ENCODE measurements at regions not wholly inside any gene's neighbourhood (a gene's known extent, or its start where the extent isn't known, plus 50 kb on each side); places are given as distances from the start of the nearest gene placed in this dataset.

DNA sequence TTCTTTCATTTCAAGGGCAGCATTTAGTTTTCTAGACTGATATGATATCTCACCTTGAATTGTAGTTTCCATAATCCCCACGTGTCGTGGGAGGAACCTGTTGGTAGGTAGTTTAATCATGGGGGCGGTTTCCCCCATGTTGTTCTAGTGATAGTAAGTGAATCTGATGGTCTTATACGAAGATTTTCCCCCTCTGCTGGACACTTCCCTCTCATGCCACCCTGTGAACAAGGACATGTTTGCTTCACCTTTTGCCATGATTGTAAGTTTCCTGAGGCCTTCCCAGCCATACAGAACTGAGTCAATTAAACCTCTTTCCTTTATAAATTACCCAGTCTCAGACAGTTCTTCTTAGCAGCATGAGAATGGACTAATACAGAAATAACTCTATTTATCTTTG, 851.1 kb upstream of the FAT3 start:
- intact Hi-C loops (cut with DNase I; ENCODE audit: low total_unique reads), result no loop called here
- no peak overlapping the region for H3K27ac ChIP-seq
- H3K27me3 ChIP-seq, result no peaks in the 10 kb centered on the region
- no peak for DNase-seq
- no peaks in the 10 kb centered on the region for H3K4me1 ChIP-seq
- TF ChIP-seq, protein P1, sequence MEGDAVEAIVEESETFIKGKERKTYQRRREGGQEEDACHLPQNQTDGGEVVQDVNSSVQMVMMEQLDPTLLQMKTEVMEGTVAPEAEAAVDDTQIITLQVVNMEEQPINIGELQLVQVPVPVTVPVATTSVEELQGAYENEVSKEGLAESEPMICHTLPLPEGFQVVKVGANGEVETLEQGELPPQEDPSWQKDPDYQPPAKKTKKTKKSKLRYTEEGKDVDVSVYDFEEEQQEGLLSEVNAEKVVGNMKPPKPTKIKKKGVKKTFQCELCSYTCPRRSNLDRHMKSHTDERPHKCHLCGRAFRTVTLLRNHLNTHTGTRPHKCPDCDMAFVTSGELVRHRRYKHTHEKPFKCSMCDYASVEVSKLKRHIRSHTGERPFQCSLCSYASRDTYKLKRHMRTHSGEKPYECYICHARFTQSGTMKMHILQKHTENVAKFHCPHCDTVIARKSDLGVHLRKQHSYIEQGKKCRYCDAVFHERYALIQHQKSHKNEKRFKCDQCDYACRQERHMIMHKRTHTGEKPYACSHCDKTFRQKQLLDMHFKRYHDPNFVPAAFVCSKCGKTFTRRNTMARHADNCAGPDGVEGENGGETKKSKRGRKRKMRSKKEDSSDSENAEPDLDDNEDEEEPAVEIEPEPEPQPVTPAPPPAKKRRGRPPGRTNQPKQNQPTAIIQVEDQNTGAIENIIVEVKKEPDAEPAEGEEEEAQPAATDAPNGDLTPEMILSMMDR (IDR thresholded peaks at IDR 0.05), result no peak
- TF ChIP-seq POLR2A (IDR thresholded peaks at IDR 0.05), result no peak
- no peaks in the 10 kb centered on the region for H3K9me3 ChIP-seq
- H3K36me3 ChIP-seq, result no peaks in the 10 kb centered on the region
- H3K4me3 ChIP-seq, result no peak overlapping the region

DNA sequence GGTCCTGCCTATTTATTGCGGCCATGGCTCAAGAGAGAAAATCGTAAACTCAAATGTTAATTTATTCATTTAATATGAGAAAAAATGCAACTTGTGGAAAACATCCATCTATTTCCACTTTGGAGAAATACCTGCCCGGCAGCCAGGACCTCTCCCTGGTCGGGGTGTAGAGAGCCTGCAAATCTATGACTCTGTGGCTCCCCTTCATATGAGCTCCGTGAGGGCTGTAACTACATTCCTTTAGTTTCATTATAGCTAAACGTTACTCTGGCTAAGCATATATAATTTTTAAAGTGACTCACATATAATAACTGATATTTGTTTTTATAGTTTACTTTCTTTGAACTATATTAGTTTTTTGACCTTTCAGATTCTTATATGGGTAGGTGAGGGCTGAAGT, 857.8 kb upstream of the FAT3 start:
- no peak overlapping the region for H3K27ac ChIP-seq
- H3K36me3 ChIP-seq, result no peaks in the 10 kb centered on the region
- intact Hi-C loops (cut with DNase I; ENCODE audit: low total_unique reads), result no loop called here
- no peaks in the 10 kb centered on the region for H3K9me3 ChIP-seq
- H3K4me1 ChIP-seq, result no peaks in the 10 kb centered on the region
- H3K4me3 ChIP-seq, result no peak overlapping the region
- TF ChIP-seq, protein P1 (IDR thresholded peaks at IDR 0.05), result no peak
- no peak for TF ChIP-seq POLR2A (IDR thresholded peaks at IDR 0.05)
- no peak for DNase-seq
- no peaks in the 10 kb centered on the region for H3K27me3 ChIP-seq

DNA sequence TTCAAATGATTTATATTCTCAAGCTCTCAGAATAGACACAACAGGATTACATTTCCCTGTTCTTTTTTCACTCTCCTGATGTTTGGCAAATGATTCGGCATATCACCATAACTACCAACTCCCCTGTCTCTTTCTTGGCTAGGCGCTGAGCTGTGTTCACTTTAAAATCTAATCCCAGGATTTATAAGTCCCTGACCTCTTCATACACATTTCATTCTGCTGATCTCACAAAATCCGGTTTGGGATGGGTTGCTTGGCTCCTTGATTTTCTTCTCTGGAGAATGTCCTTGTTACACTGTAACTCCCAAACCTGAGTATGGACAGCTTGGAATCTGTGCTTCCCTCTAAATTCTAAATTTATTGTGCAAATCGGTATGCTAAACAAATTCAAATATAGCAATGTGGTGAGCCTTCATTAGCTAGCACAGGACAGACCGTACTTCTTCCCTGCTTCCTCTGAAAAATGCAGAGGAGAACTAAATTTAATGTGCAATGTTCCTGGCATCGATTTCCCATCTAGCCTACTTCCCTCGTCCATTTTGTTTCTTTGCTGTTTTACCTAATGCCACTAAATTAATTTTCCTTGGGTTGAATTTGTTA, 858.5 kb upstream of the FAT3 start:
- no peak for DNase-seq
- H3K27ac ChIP-seq, result no peak overlapping the region
- H3K36me3 ChIP-seq, result no peaks in the 10 kb centered on the region
- TF ChIP-seq, protein P1 (IDR thresholded peaks at IDR 0.05), result no peak
- TF ChIP-seq POLR2A (IDR thresholded peaks at IDR 0.05), result no peak
- H3K9me3 ChIP-seq, result no peaks in the 10 kb centered on the region
- intact Hi-C loops (cut with DNase I; ENCODE audit: low total_unique reads), result no loop called here
- no peak overlapping the region for H3K4me3 ChIP-seq
- H3K27me3 ChIP-seq, result no peaks in the 10 kb centered on the region
- no peaks in the 10 kb centered on the region for H3K4me1 ChIP-seq

DNA sequence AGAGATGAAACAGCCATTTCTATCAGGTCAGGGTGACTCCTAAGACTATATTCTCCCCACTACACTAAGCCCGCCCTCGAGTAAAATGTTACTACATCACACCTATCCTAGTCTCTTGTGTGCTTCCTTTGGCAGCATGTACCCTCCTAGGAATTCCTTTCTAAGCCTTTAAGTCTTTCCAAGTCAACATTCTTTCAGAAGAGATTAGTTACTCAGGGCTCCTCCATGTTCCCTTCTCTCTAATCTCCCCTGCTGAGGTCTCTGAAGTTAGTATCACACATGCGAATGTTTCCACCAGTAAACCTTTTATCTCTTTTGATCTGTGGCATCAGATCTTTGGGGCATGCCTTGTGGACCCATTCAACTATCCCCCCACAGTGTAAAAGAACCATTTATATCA, 873.7 kb upstream of the FAT3 start:
- H3K36me3 ChIP-seq, result no peaks in the 10 kb centered on the region
- TF ChIP-seq, protein P1 (IDR thresholded peaks at IDR 0.05), result no peak
- TF ChIP-seq POLR2A (IDR thresholded peaks at IDR 0.05), result no peak
- H3K27me3 ChIP-seq, result no peaks in the 10 kb centered on the region
- DNase-seq, result no peak
- no peak overlapping the region for H3K27ac ChIP-seq
- H3K4me3 ChIP-seq, result no peak overlapping the region
- intact Hi-C loops (cut with DNase I; ENCODE audit: low total_unique reads), result no loop called here
- H3K9me3 ChIP-seq, result no peaks in the 10 kb centered on the region
- no peaks in the 10 kb centered on the region for H3K4me1 ChIP-seq

DNA sequence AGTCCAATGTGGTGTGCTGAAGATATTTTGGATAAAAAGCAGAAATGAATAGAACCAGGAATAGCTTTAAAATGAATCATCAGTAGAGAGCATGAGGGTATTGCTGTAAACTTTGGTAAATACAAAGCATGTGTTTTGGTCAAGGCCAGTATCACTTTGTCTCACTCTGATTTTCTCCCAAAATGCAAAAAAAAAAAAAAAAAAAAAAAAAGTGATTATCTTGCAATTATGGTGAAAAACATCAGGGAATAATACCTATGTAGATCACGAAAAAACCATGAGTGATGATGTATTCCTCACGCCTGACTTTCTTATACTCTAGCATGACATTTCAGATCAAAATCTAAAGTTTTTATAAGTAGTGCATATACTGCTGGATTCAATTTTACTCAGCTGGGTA, 897.9 kb upstream of the FAT3 start:
- H3K4me3 ChIP-seq, result no peak overlapping the region
- no peaks in the 10 kb centered on the region for H3K9me3 ChIP-seq
- H3K27ac ChIP-seq, result no peak overlapping the region
- DNase-seq, result no peak
- TF ChIP-seq POLR2A (IDR thresholded peaks at IDR 0.05), result no peak
- TF ChIP-seq, protein P1 (IDR thresholded peaks at IDR 0.05), result no peak
- H3K27me3 ChIP-seq, result no peaks in the 10 kb centered on the region
- H3K36me3 ChIP-seq, result no peaks in the 10 kb centered on the region
- intact Hi-C loops (cut with DNase I; ENCODE audit: low total_unique reads), result no loop called here
- no peaks in the 10 kb centered on the region for H3K4me1 ChIP-seq
